ENCODE measurements at regions not wholly inside any gene's neighbourhood (a gene's known extent, or its start where the extent isn't known, plus 50 kb on each side); places are given as distances from the start of the nearest gene placed in this dataset.

DNA sequence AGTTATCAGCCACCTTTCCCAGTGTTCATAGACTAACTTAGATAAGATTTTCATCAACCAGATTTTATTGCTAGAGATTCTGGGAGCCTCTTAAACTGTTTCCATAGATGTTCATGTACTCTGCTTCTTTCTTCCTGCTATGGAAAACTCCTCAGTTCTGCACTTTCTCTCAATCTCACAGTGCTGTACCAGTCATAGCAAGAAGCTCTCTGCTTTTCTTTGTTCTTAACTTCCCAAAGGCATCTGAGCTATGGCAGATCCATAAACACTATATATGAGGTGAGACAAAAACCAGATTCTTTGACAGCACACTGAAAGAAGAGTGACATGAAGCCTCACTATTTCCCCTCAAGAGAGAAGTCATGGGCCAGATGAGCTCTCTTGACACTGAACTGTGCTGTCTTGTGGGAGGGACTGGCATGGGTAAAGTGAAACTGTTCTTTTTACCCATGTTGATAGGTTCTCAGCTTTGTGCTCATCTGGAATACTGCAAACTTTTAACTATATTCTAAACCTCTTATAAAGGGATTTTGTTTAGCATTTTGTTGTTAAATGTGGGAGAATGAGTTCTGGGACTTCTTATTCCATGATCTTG is 64.2 kb upstream of the LYPLAL1 start:
- TF ChIP-seq, protein P1, sequence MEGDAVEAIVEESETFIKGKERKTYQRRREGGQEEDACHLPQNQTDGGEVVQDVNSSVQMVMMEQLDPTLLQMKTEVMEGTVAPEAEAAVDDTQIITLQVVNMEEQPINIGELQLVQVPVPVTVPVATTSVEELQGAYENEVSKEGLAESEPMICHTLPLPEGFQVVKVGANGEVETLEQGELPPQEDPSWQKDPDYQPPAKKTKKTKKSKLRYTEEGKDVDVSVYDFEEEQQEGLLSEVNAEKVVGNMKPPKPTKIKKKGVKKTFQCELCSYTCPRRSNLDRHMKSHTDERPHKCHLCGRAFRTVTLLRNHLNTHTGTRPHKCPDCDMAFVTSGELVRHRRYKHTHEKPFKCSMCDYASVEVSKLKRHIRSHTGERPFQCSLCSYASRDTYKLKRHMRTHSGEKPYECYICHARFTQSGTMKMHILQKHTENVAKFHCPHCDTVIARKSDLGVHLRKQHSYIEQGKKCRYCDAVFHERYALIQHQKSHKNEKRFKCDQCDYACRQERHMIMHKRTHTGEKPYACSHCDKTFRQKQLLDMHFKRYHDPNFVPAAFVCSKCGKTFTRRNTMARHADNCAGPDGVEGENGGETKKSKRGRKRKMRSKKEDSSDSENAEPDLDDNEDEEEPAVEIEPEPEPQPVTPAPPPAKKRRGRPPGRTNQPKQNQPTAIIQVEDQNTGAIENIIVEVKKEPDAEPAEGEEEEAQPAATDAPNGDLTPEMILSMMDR (IDR thresholded peaks at IDR 0.05) = no peak
- TF ChIP-seq POLR2AphosphoS5 (IDR thresholded peaks at IDR 0.05) (no peak), POLR2A (IDR thresholded peaks at IDR 0.05) (no peak)
